IMR-90 (cell line): ENCODE measurements at regions not wholly inside any gene's neighbourhood (a gene's known extent, or its start where the extent isn't known, plus 50 kb on each side); places are given as distances from the start of the nearest gene placed in this dataset.

ENCODE experiments used
- ATAC-seq: fragments of 200-7000 bp; cut with Tn5 transposase; 2 replicates; pipeline ENCODE4 v1.9.1; 2020; ENCODE audit warnings: low read depth, mild to moderate bottlenecking, moderate library complexity
- BruUV-seq: library from RNA; stranded (reverse); fragments of 400-500 nt; replicated peaks from 2 replicates; lab custom pipeline; 2021; lab: Mats Ljungman, UMichigan
- CTCF ChIA-PET: fragments of 300-600 bp; formaldehyde crosslinking; extraction: SDS; loops from one replicate; lab custom pipeline; 2021; ENCODE audit warnings: antibody characterized with exemption; lab: Yijun Ruan, JAX
- POLR2A ChIA-PET: fragments of 300-600 bp; sonication (Branson Sonifier 250); formaldehyde crosslinking; loops from one replicate; lab custom pipeline; 2022; ENCODE audit warnings: antibody characterized with exemption; ENCODE audit not compliant: unreplicated experiment; lab: Charles Lee
- DNase-seq: peaks from one replicate; pipeline ENCODE4 v3.0.0; 2013
- H2AFZ ChIP-seq: replicated peaks from 2 replicates; pipeline ENCODE3; 2013; ENCODE audit warnings: low read length, mild to moderate bottlenecking; ENCODE audit not compliant: poor library complexity
- H2AK5ac ChIP-seq: 2 replicates; pipeline ENCODE4 v1.6.1; 2013; ENCODE audit warnings: low read depth, low read length, inconsistent platforms
- H2AK9ac ChIP-seq: replicated peaks from 2 replicates; pipeline ENCODE3; 2013; ENCODE audit warnings: mild to moderate bottlenecking, low read depth, low read length, moderate library complexity; ENCODE audit not compliant: poor library complexity
- H2BK120ac ChIP-seq: 2 replicates; pipeline ENCODE4 v1.6.1; 2013; ENCODE audit warnings: low read depth, low read length, inconsistent platforms
- H2BK15ac ChIP-seq: 3 replicates; pipeline ENCODE4 v1.6.1; 2013; ENCODE audit warnings: low read depth, low read length, inconsistent platforms
- H2BK20ac ChIP-seq: 2 replicates; pipeline ENCODE4 v1.6.1; 2013; ENCODE audit warnings: low read depth, mild to moderate bottlenecking, inconsistent platforms, low read length, moderate library complexity
- H2BK5ac ChIP-seq: 2 replicates; pipeline ENCODE4 v1.6.1; 2013; ENCODE audit warnings: mild to moderate bottlenecking, low read depth, low read length, inconsistent platforms; ENCODE audit not compliant: poor library complexity, severe bottlenecking
- H3K14ac ChIP-seq: replicated peaks from 2 replicates; pipeline ENCODE4 v1.6.1; 2013; ENCODE audit warnings: low read depth, low read length, inconsistent platforms
- H3K18ac ChIP-seq: 2 replicates; pipeline ENCODE4 v1.6.1; 2013; ENCODE audit warnings: low read depth, low read length, control low read depth
- H3K23ac ChIP-seq: 2 replicates; pipeline ENCODE4 v1.6.1; 2013; ENCODE audit warnings: low read depth, low read length, inconsistent platforms
- H3K27ac ChIP-seq: 2 replicates; pipeline ENCODE4 v1.5.1; 2013; ENCODE audit warnings: mild to moderate bottlenecking, control low read depth, low read length; ENCODE audit not compliant: insufficient read depth
- H3K27me3 ChIP-seq: 2 replicates; pipeline ENCODE4 v1.6.1; 2013; ENCODE audit warnings: low read length; ENCODE audit not compliant: control insufficient read depth, insufficient read depth
- H3K36me3 ChIP-seq: 2 replicates; pipeline ENCODE4 v1.6.1; 2013; ENCODE audit warnings: low read length, mixed read lengths; ENCODE audit not compliant: control insufficient read depth, insufficient read depth
- H3K4ac ChIP-seq: 2 replicates; pipeline ENCODE4 v1.6.1; 2013; ENCODE audit warnings: low read depth, low read length, inconsistent platforms
- H3K4me1 ChIP-seq: 2 replicates; pipeline ENCODE4 v1.6.1; 2013; ENCODE audit warnings: low read length, mixed read lengths; ENCODE audit not compliant: control insufficient read depth, insufficient read depth
- H3K4me2 ChIP-seq: 2 replicates; pipeline ENCODE4 v1.6.1; 2013; ENCODE audit warnings: low read depth, mild to moderate bottlenecking, control low read depth, low read length, moderate library complexity
- H3K4me3 ChIP-seq: 2 replicates; pipeline ENCODE4 v1.5.1; 2013; ENCODE audit warnings: low read depth, mild to moderate bottlenecking, control low read depth, low read length, moderate library complexity; ENCODE audit not compliant: insufficient read depth
- H3K56ac ChIP-seq: 2 replicates; pipeline ENCODE4 v1.6.1; 2013; ENCODE audit warnings: low read length, inconsistent platforms; ENCODE audit not compliant: insufficient read depth; ENCODE audit errors: extremely low read depth
- H3K79me1 ChIP-seq, 2 experiments: 2 replicates each; pipeline ENCODE4 v1.6.1; 2013; ENCODE audit warnings: low read length in 2 of 2, inconsistent platforms in 1 of 2, low read depth in 1 of 2
- H3K9ac ChIP-seq: 2 replicates; pipeline ENCODE4 v1.6.1; 2013; ENCODE audit warnings: low read depth, low read length, control low read depth
- H3K9me1 ChIP-seq: 2 replicates; pipeline ENCODE4 v1.6.1; 2013; ENCODE audit warnings: low read length, inconsistent platforms; ENCODE audit not compliant: insufficient read depth
- H3K9me3 ChIP-seq: 2 replicates; pipeline ENCODE4 v1.6.1; 2013; ENCODE audit warnings: low read length; ENCODE audit not compliant: control insufficient read depth, insufficient read depth
- H4K20me1 ChIP-seq: 2 replicates; pipeline ENCODE4 v1.6.1; 2013; ENCODE audit warnings: low read length, inconsistent platforms; ENCODE audit not compliant: insufficient read depth
- H4K5ac ChIP-seq: 2 replicates; pipeline ENCODE4 v1.6.1; 2013; ENCODE audit warnings: mild to moderate bottlenecking, low read depth, low read length, control low read depth
- H4K8ac ChIP-seq, 2 experiments: 2 replicates each; pipeline ENCODE4 v1.6.1; 2013; ENCODE audit warnings: low read depth in 2 of 2, low read length in 2 of 2, control low read depth in 1 of 2, inconsistent platforms in 1 of 2
- H4K91ac ChIP-seq: 2 replicates; pipeline ENCODE4 v1.6.1; 2013; ENCODE audit warnings: low read depth, low read length, inconsistent platforms; ENCODE audit not compliant: insufficient read depth
- BHLHE40 ChIP-seq: fragments of 150-350 bp; IDR thresholded peaks from 2 replicates; pipeline ENCODE4 v1.6.1; 2016; ENCODE audit warnings: mild to moderate bottlenecking, low read depth, low read length
- CEBPB ChIP-seq: IDR thresholded peaks from 2 replicates; pipeline ENCODE4 v1.6.1; 2012; ENCODE audit warnings: low read depth, low read length, improper control_type of control experiment
- FOS ChIP-seq: fragments of 150-350 bp; IDR thresholded peaks from 2 replicates; pipeline ENCODE4 v1.6.1; 2016; ENCODE audit warnings: low read depth, low read length
- NFE2L2 ChIP-seq: fragments of 150-350 bp; IDR thresholded peaks from 2 replicates; pipeline ENCODE4 v1.6.1; 2016; ENCODE audit warnings: low read depth, mild to moderate bottlenecking, low read length
- POLR2A ChIP-seq: IDR thresholded peaks from 2 replicates; pipeline ENCODE4 v1.6.1; 2012; ENCODE audit warnings: mild to moderate bottlenecking, low read depth, low read length
- RAD21 ChIP-seq: IDR thresholded peaks from 2 replicates; pipeline ENCODE4 v1.6.1; 2012; ENCODE audit warnings: low read length, improper control_type of control experiment
- RCOR1 ChIP-seq: IDR thresholded peaks from 2 replicates; pipeline ENCODE4 v1.6.1; 2012; ENCODE audit warnings: mild to moderate bottlenecking, low read length, improper control_type of control experiment; ENCODE audit not compliant: insufficient replicate concordance
- RFX5 ChIP-seq: IDR thresholded peaks from 2 replicates; pipeline ENCODE4 v1.8.0; 2012; ENCODE audit warnings: low read depth, mild to moderate bottlenecking, low read length, moderate library complexity
- SMC3 ChIP-seq: fragments of 150-350 bp; IDR thresholded peaks from 2 replicates; pipeline ENCODE4 v1.6.1; 2016; ENCODE audit warnings: low read depth, mild to moderate bottlenecking, antibody characterized with exemption, low read length, moderate library complexity
- WGBS, 2 experiments: methylation state at CpG; one replicate each; pipeline versions ENCODE4 v1.1.5 to v1.1.7; 2013; ENCODE audit warnings: missing lambda C conversion rate in 2 of 2; ENCODE audit not compliant: insufficient read length in 1 of 2; ENCODE audit errors: extremely low coverage in 2 of 2; 5-methylcytosine and 5-hydroxymethylcytosine counted together
- dilution Hi-C: fragments of 300-500 bp; cut with HindIII; formaldehyde crosslinking; loops from one replicate; pipeline ENCODE4 v1.14.3; 2018; ENCODE audit warnings: low sequenced_read_pairs; ENCODE audit not compliant: unreplicated experiment
- in situ Hi-C: fragments of 300-500 bp; cut with MboI; formaldehyde crosslinking; loops from 3 replicates; pipeline ENCODE4 v1.14.3; 2019; ENCODE audit warnings: low sequenced_read_pairs, inconsistent platforms, mixed read lengths
- intact Hi-C: fragments of 100-400 bp; cut with micrococcal nuclease; formaldehyde crosslinking; loops from 2 replicates; pipeline ENCODE4 v1.10.0; 2022
- TF ChIP-seq, protein P1 (sequence below): fragments of 150-350 bp; IDR thresholded peaks from 2 replicates; pipeline ENCODE4 v1.6.1; 2016; ENCODE audit warnings: low read depth, mild to moderate bottlenecking, low read length, moderate library complexity, borderline replicate concordance
- TF ChIP-seq, protein P2 (sequence below): conservative IDR thresholded peaks from 2 replicates; pipeline ENCODE4 v1.5.1; 2012; ENCODE audit warnings: mild to moderate bottlenecking, low read depth, low read length, improper control_type of control experiment

GRCh38 chr2:108124736-108125495 lies 114.9 kb upstream of the SULT1C3 start:
- Histone ChIP-seq H3K56ac (no peak overlapping the region), H3K23ac (no peak overlapping the region), H3K4ac (no peak overlapping the region), H3K36me3 (no peaks in the 10 kb centered on the region), H2BK15ac (no peak overlapping the region), H3K9ac (no peak overlapping the region), H3K9me1 (no peaks in the 10 kb centered on the region), H4K8ac (no peak overlapping the region), H2AFZ (no peak overlapping the region), H2AK5ac (no peak overlapping the region), H3K9me3 (no peaks in the 10 kb centered on the region), H2BK5ac (no peak overlapping the region), H4K91ac (no peak overlapping the region), H2BK120ac (no peak overlapping the region), H3K18ac (no peak overlapping the region), H3K4me1 (no peaks in the 10 kb centered on the region), H3K27me3 (no peaks in the 10 kb centered on the region), H2BK20ac (no peak overlapping the region), H3K4me2 (no peak overlapping the region), H3K4me3 (no peak overlapping the region), H4K5ac (no peak overlapping the region), H3K79me1 (no peaks in the 10 kb centered on the region), H4K20me1 (no peaks in the 10 kb centered on the region), H2AK9ac (no peak overlapping the region), H3K14ac (no peak overlapping the region), H3K27ac (no peak overlapping the region)
- dilution Hi-C loops = no loop called here
- BruUV-seq = no TSS peak
- in situ Hi-C loops = no loop called here
- no peak for DNase-seq
- intact Hi-C loops = no loop called here
- no peak for ATAC-seq
- ChIA-PET POLR2A (no interaction called here), CTCF (no interaction called here)
- no peak for TF ChIP-seq CEBPB
- TF ChIP-seq RFX5 = no peak
- TF ChIP-seq POLR2A = no peak
- TF ChIP-seq NFE2L2 = no peak
- no peak for TF ChIP-seq RCOR1
- no peak for TF ChIP-seq RAD21
- no peak for TF ChIP-seq FOS
- TF ChIP-seq BHLHE40 = no peak
- TF ChIP-seq SMC3 = no peak
- TF ChIP-seq, protein P1, sequence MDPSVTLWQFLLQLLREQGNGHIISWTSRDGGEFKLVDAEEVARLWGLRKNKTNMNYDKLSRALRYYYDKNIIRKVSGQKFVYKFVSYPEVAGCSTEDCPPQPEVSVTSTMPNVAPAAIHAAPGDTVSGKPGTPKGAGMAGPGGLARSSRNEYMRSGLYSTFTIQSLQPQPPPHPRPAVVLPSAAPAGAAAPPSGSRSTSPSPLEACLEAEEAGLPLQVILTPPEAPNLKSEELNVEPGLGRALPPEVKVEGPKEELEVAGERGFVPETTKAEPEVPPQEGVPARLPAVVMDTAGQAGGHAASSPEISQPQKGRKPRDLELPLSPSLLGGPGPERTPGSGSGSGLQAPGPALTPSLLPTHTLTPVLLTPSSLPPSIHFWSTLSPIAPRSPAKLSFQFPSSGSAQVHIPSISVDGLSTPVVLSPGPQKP = no peak
- TF ChIP-seq, protein P2, sequence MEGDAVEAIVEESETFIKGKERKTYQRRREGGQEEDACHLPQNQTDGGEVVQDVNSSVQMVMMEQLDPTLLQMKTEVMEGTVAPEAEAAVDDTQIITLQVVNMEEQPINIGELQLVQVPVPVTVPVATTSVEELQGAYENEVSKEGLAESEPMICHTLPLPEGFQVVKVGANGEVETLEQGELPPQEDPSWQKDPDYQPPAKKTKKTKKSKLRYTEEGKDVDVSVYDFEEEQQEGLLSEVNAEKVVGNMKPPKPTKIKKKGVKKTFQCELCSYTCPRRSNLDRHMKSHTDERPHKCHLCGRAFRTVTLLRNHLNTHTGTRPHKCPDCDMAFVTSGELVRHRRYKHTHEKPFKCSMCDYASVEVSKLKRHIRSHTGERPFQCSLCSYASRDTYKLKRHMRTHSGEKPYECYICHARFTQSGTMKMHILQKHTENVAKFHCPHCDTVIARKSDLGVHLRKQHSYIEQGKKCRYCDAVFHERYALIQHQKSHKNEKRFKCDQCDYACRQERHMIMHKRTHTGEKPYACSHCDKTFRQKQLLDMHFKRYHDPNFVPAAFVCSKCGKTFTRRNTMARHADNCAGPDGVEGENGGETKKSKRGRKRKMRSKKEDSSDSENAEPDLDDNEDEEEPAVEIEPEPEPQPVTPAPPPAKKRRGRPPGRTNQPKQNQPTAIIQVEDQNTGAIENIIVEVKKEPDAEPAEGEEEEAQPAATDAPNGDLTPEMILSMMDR = no peak
- no CpG with 5 or more reads among the region's 4 CpGs for WGBS, 2 experiments
